ENCODE measurements at regions not wholly inside any gene's neighbourhood (a gene's known extent, or its start where the extent isn't known, plus 50 kb on each side); places are given as distances from the start of the nearest gene placed in this dataset.

DNA sequence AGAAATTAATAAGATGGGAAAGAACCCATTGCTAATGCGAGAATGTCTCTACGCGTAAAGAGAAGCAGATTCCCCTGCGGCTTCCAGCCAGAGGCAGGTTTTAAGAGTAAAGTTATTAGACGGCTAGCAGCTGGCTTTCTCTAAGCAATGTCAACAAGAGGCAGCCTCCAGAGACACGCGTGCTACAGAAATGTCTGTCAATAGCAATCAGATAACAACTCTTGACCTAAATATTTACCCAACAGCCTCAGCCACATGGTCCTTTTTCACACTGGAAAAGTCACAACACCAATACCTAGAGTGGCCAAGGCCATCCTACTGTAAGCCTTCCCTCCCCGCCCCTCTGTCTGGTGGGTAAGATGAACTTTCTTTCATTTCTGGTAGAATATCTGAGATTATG is 146.0 kb upstream of the SFSWAP start:
- Histone ChIP-seq H3K23ac (ENCODE audit: insufficient read length) (no peak overlapping the region), H4K8ac (ENCODE audit: extremely low read depth, insufficient read depth, low read length) (no peak overlapping the region)
- CTCF ChIA-PET (ENCODE audit: partially characterized antibody), result interaction anchor here (0.5 kb wide), 1 partner anchor 63 kb away, joined by 3 read pairs; no protein-coding TSS in a partner anchor

More for the DNA sequence above, 146.0 kb upstream of the SFSWAP start:
- Histone ChIP-seq H3K23me2 (ENCODE audit: low read depth, low read length) (peaks cover 7% of the 10 kb centered on the region; the same call in 1 of the 2 replicates), H3K4me3 (ENCODE audit: extremely low read depth in 1 of 4, insufficient read depth in 2 of 4, low read depth in 3 of 4, low read length in 4 of 4) (no peak overlapping the region), H2AK5ac (ENCODE audit: low read depth, low read length) (no peak overlapping the region), H2BK5ac (ENCODE audit: low read depth, low read length) (no peak overlapping the region), H2BK20ac (ENCODE audit: low read length) (no peak overlapping the region), H2BK15ac (ENCODE audit: low read length) (0 out of 2 replicates have a peak overlapping the region, but pooled peaks have one; percentile 29), H2BK120ac (replicated peaks; ENCODE audit: low read depth, low read length) (no peak overlapping the region), H3K4ac (replicated peaks; ENCODE audit: insufficient read length, low read depth, low read length) (no peak overlapping the region), H3K4me2 (ENCODE audit: insufficient read depth in 1 of 2, low read depth in 2 of 2, low read length in 2 of 2) (no peak overlapping the region), H3K18ac (ENCODE audit: extremely low read depth, low read length) (no peak overlapping the region), H3K9ac (replicated peaks in 1 of 4; ENCODE audit: extremely low read depth in 1 of 4, low read depth in 3 of 4, low read length in 3 of 4) (no peak overlapping the region), H3K79me1 (ENCODE audit: low read depth, low read length) (no peaks in the 10 kb centered on the region), H3K56ac (replicated peaks; ENCODE audit: insufficient read length, low read depth, low read length) (no peak overlapping the region), H3K4me1 (replicated peaks in 1 of 4; ENCODE audit: control insufficient read depth in 3 of 4, insufficient read depth in 4 of 4, low read length in 3 of 4) (peaks cover 0 to 3% (median 0%) of the 10 kb centered on the region in 4 experiments; a peak in 1 of 7 replicates), H4K20me1 (replicated peaks in 1 of 2; ENCODE audit: control insufficient read depth in 1 of 2, insufficient read depth in 2 of 2, low read length in 2 of 2) (peaks cover 0 to 6% of the 10 kb centered on the region in 2 experiments), H3K36me3 (ENCODE audit: control insufficient read depth in 2 of 4, insufficient read depth in 4 of 4, low read length in 3 of 4) (no peaks in the 10 kb centered on the region), H3K27me3 (replicated peaks in 1 of 4; ENCODE audit: control insufficient read depth in 3 of 4, extremely low read depth in 1 of 4, insufficient read depth in 3 of 4, low read length in 3 of 4) (no peaks in the 10 kb centered on the region), H2BK12ac (ENCODE audit: low read depth, low read length) (0 out of 2 replicates have a peak overlapping the region, but pooled peaks have one; percentile 50), H4K91ac (replicated peaks; ENCODE audit: insufficient read length, low read length) (no peak overlapping the region), H3K27ac (ENCODE audit: low read depth, low read length) (no peak overlapping the region), H3K9me3 (ENCODE audit: insufficient read depth in 2 of 2, low read depth in 1 of 2, low read length in 1 of 2) (no peaks in the 10 kb centered on the region), H3K14ac (ENCODE audit: insufficient read length) (no peak overlapping the region), H3K79me2 (ENCODE audit: control insufficient read depth in 1 of 2, insufficient read depth in 2 of 2, low read length in 2 of 2) (no peaks in the 10 kb centered on the region), H2AFZ (ENCODE audit: low read length) (no peak overlapping the region), H4K5ac (ENCODE audit: insufficient read length, low read depth, low read length) (no peak overlapping the region)
- FAIRE-seq (no peak), DNase-seq (ENCODE audit: low read depth in 1 of 2, low spot score in 2 of 2) (no peak)
- POLR2A ChIA-PET (ENCODE audit: partially characterized antibody), result interaction anchor here (0.8 kb wide), 1 partner anchor 12 kb away, joined by 3 read pairs; no protein-coding TSS in a partner anchor
- 85% methylated on average over 8 of the region's 8 CpGs; no CpG with 5 or more reads in 1 of the 2 experiments for WGBS, 2 experiments (ENCODE audit: extremely low coverage in 1 of 2, insufficient coverage in 1 of 2, insufficient read length in 1 of 2, insufficient replicate concordance in 2 of 2, low coverage in 1 of 2, low lambda C conversion rate in 2 of 2, missing lambda C conversion rate in 1 of 2)
- TF ChIP-seq, protein P1, sequence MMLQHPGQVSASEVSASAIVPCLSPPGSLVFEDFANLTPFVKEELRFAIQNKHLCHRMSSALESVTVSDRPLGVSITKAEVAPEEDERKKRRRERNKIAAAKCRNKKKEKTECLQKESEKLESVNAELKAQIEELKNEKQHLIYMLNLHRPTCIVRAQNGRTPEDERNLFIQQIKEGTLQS (IDR thresholded peaks at IDR 0.05; ENCODE audit: insufficient read depth, low read depth, low read length), result no peak
- TF ChIP-seq BACH1 (IDR thresholded peaks at IDR 0.05; ENCODE audit: low read length) (no peak), KDM4A (IDR thresholded peaks at IDR 0.05; ENCODE audit: low read depth, low read length, severe bottlenecking) (no peak)
- TF ChIP-seq, protein P2, sequence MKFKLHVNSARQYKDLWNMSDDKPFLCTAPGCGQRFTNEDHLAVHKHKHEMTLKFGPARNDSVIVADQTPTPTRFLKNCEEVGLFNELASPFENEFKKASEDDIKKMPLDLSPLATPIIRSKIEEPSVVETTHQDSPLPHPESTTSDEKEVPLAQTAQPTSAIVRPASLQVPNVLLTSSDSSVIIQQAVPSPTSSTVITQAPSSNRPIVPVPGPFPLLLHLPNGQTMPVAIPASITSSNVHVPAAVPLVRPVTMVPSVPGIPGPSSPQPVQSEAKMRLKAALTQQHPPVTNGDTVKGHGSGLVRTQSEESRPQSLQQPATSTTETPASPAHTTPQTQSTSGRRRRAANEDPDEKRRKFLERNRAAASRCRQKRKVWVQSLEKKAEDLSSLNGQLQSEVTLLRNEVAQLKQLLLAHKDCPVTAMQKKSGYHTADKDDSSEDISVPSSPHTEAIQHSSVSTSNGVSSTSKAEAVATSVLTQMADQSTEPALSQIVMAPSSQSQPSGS (IDR thresholded peaks at IDR 0.05; ENCODE audit: low read length), result no peak

All from H1 (cell line).